OCI-LY7 (cell line): ENCODE measurements at regions not wholly inside any gene's neighbourhood (a gene's known extent, or its start where the extent isn't known, plus 50 kb on each side); places are given as distances from the start of the nearest gene placed in this dataset.
"Not testable (repeated sequence)": the region's sequence is repeated elsewhere in the genome, so short reads cannot be mapped to it uniquely, and the experiment has no call there.

Source experiments
- CTCF ChIP-seq: fragments of 200-600 bp; sonication (generic); conservative IDR thresholded peaks from 2 replicates; pipeline ENCODE4 v1.5.1; 2014; ENCODE audit warnings: mild to moderate bottlenecking, antibody characterized with exemption, low read length, moderate library complexity, mixed read lengths
- EZH2phosphoT487 ChIP-seq: fragments of 200-600 bp; sonication (generic); IDR thresholded peaks from 2 replicates; pipeline ENCODE4 v1.6.1; 2018; ENCODE audit warnings: low read depth, borderline replicate concordance, mild to moderate bottlenecking, mixed run types, antibody characterized with exemption, low read length, moderate library complexity, mixed read lengths

- not testable (repeated sequence) for TF ChIP-seq CTCF, EZH2phosphoT487
These were observed 283.4 kb downstream of the ZFY start for GRCh38 chrY:3218559-3218958.
